ENCODE measurements at regions not wholly inside any gene's neighbourhood (a gene's known extent, or its start where the extent isn't known, plus 50 kb on each side); places are given as distances from the start of the nearest gene placed in this dataset.

DNA sequence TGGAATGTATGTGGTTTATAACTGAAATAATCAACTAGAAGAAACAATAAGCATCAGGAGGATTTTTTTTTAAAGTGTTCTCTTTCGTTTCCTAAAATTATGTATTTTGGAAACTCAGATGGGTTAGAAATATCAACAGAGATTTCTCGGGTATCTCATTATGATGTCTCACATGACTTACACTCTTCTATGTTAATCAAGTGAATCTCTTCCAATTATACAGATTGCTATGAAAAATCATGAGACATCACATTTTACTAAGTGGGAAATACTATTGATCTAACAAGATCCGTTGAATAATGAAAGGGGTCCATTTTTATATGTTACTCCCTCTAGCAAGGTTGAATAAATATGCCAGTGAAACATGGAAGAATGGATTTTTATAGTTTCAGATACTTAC, 54.7 kb upstream of the NRIP1 start:
- TF ChIP-seq, protein P1, sequence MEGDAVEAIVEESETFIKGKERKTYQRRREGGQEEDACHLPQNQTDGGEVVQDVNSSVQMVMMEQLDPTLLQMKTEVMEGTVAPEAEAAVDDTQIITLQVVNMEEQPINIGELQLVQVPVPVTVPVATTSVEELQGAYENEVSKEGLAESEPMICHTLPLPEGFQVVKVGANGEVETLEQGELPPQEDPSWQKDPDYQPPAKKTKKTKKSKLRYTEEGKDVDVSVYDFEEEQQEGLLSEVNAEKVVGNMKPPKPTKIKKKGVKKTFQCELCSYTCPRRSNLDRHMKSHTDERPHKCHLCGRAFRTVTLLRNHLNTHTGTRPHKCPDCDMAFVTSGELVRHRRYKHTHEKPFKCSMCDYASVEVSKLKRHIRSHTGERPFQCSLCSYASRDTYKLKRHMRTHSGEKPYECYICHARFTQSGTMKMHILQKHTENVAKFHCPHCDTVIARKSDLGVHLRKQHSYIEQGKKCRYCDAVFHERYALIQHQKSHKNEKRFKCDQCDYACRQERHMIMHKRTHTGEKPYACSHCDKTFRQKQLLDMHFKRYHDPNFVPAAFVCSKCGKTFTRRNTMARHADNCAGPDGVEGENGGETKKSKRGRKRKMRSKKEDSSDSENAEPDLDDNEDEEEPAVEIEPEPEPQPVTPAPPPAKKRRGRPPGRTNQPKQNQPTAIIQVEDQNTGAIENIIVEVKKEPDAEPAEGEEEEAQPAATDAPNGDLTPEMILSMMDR (IDR thresholded peaks at IDR 0.05; ENCODE audit: low read depth, low read length, missing control alignments): no peak
- no peak overlapping the region for H3K4me3 ChIP-seq (ENCODE audit: low read depth, low read length)
- no peak for DNase-seq (ENCODE audit: low read depth)

DNA sequence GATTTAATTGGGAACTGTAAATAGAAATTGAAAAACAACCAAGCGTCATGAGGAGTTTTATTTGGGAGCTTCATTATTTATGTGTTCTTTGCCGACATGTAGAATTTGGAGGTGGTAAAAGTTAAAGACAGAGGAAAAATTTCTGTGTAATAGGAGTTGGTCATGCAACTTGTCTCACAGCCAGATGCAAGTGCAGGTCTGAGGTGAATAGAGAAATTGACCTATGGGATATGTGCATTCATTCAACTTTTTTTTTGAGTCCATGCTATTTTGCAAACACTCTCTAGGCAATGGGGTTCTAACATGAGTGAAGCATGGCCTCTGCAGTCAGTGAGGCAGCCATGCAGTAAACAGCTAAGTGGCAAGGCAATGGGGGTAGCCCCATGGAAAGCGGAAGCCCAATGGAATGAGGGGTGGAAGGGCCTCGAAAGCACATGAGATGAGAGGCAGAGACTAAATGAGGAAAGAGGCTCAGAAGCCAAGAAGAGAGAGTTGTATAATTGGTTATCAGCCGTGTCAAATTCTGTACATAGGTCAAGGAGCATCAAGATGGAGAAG, 56.4 kb upstream of the NRIP1 start:
- no peak for DNase-seq (ENCODE audit: low read depth)
- TF ChIP-seq, protein P1 (IDR thresholded peaks at IDR 0.05; ENCODE audit: low read depth, low read length, missing control alignments): no peak
- H3K4me3 ChIP-seq (ENCODE audit: low read depth, low read length): no peak overlapping the region

DNA sequence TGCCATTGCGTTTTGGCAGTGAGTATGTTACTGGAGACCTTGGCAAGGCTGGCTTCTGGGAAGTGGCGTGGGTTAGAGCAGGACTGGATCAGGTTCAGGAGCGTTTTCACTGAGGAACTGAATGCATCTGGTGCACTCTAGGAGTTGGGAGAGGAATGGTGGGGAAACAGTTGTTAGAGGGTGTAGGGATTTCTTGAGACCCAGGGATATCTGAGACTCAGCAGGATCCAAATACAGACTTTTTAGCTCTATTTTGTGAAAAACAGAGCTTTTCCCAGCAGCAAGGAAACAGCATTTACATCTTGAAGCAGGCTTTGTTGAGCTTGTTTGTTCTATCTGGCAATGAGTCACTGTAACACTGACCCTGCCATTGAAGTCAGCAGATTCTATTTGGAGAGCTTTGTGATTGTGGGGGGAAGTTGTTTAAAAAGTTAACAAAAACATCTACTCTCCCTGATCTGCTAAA, 56.9 kb upstream of the NRIP1 start:
- TF ChIP-seq, protein P1 (IDR thresholded peaks at IDR 0.05; ENCODE audit: low read depth, low read length, missing control alignments): no peak
- H3K4me3 ChIP-seq (ENCODE audit: low read depth, low read length): no peak overlapping the region
- no peak for DNase-seq (ENCODE audit: low read depth)

DNA sequence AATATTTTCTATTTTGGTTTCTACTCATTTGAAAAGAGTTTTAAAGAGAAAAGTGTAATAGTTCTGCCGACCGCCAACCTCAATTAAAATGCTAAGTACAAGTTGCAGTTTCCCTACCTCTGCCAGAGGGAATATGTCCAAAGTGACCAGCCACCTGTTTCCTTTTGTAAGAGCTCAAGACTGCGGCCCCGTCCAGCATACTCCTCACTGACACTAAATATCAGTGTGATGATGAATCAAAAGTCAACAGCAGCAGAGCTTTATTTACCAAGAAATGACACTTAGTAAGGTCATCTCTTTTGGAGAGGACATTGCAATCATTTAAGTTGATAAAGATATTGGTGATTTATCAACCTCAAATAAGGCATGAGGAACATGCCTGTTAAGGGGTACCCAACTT, 57.4 kb upstream of the NRIP1 start:
- H3K4me3 ChIP-seq (ENCODE audit: low read depth, low read length): no peak overlapping the region
- TF ChIP-seq, protein P1 (IDR thresholded peaks at IDR 0.05; ENCODE audit: low read depth, low read length, missing control alignments): no peak
- DNase-seq (ENCODE audit: low read depth): no peak

DNA sequence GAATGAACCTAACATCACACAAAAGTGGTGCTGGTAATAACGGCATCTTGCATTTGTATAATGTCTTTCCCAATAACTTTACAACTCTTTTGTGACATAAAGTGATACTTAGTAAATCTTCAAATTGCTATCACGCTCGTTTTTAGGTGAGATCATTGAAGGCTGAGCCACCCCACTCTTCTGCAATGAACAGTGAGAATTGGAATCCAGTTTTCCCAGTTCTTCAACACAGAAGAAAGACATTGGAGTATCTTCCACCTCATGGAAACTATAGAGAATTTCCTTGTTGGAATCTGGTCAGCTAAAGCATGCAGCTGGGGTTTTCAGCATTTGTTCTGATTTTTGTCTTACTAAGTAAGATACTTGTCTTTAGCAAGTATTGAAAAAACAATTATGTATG, 59.9 kb upstream of the NRIP1 start:
- H3K4me3 ChIP-seq (ENCODE audit: low read depth, low read length): no peak overlapping the region
- TF ChIP-seq, protein P1 (IDR thresholded peaks at IDR 0.05; ENCODE audit: low read depth, low read length, missing control alignments): no peak

DNA sequence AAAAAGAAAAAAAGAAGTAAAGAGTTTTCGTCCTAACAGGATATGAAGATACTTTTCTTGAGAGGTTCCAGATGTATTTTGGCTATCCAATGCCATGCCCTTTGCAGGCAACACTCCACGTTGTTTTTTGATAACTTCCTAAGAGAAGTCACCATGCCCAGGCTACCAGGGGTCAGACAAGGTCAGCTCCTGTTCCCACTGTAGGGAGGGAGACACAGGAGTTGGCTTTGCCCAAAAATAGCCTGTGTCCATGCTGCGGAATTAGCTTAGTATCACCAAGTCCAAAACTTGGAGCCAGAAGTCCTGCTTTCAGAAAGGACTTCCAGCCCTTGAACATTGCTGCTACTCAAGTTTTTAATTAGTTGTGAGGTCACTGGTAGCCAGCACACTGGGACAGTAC, 62.1 kb upstream of the NRIP1 start:
- H3K4me3 ChIP-seq (ENCODE audit: low read depth, low read length): no peak overlapping the region
- DNase-seq (ENCODE audit: low read depth): no peak
- TF ChIP-seq, protein P1 (IDR thresholded peaks at IDR 0.05; ENCODE audit: low read depth, low read length, missing control alignments): no peak

More for the DNA sequence above, 59.9 kb upstream of the NRIP1 start:
- no peak for DNase-seq (ENCODE audit: low read depth)

DNA sequence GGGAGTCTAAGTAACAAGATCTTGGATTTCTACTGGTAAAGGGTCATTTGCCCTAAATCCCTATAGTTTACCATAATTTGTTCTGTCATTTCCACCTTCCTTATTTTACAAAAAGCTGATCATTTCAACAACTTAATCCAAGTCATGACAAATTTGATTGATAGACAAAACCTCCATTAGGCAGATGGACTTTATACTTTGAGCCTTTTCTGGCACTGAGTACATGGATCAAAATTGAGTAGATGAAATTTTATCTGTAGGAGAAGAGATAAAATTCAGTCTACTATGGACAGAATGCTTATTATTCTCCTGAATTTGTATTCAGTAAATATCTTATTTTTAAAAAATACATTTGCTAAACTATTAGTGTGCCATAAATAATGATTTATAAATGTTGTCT, 62.6 kb upstream of the NRIP1 start:
- no peak overlapping the region for H3K4me3 ChIP-seq (ENCODE audit: low read depth, low read length)
- TF ChIP-seq, protein P1 (IDR thresholded peaks at IDR 0.05; ENCODE audit: low read depth, low read length, missing control alignments): no peak
- DNase-seq (ENCODE audit: low read depth): no peak
